Endodermal cell (in vitro differentiated cells): ENCODE measurements at regions not wholly inside any gene's neighbourhood (a gene's known extent, or its start where the extent isn't known, plus 50 kb on each side); places are given as distances from the start of the nearest gene placed in this dataset.

Experiments
- DNase-seq: peaks from one replicate; pipeline ENCODE4 v3.0.0-alpha.2; 2017
- H3K27ac ChIP-seq: 2 replicates; pipeline ENCODE4 v1.5.1; 2013; ENCODE audit warnings: mild to moderate bottlenecking, low read depth, low read length, moderate library complexity
- H3K27me3 ChIP-seq: 2 replicates; pipeline ENCODE4 v1.6.1; 2013; ENCODE audit warnings: mild to moderate bottlenecking, low read length, moderate library complexity; ENCODE audit not compliant: insufficient read depth, control insufficient read depth, poor library complexity, severe bottlenecking
- H3K36me3 ChIP-seq: 2 replicates; pipeline ENCODE4 v1.7.0; 2013; ENCODE audit warnings: mild to moderate bottlenecking, low read length, moderate library complexity; ENCODE audit not compliant: control insufficient read depth, insufficient read depth
- H3K4me1 ChIP-seq: one replicate; pipeline ENCODE4 v1.7.0; 2013; ENCODE audit warnings: low read length; ENCODE audit not compliant: control insufficient read depth, insufficient read depth
- H3K4me3 ChIP-seq: 2 replicates; pipeline ENCODE4 v1.5.1; 2013; ENCODE audit warnings: mild to moderate bottlenecking, low read length, moderate library complexity
- H3K9ac ChIP-seq: 2 replicates; pipeline ENCODE4 v1.6.1; 2013; ENCODE audit warnings: mild to moderate bottlenecking, low read length, moderate library complexity; ENCODE audit not compliant: poor library complexity, severe bottlenecking; ENCODE audit errors: extremely low read depth
- H3K9me3 ChIP-seq: 2 replicates; pipeline ENCODE4 v1.6.1; 2013; ENCODE audit warnings: mild to moderate bottlenecking, low read length, moderate library complexity; ENCODE audit not compliant: control insufficient read depth
- H3K27ac Mint-ChIP-seq: 2 replicates; pipeline ENCODE4 v1.8.0; 2020; ENCODE audit warnings: mixed read lengths
- H3K27me3 Mint-ChIP-seq: 2 replicates; pipeline ENCODE4 v1.8.0; 2021; ENCODE audit warnings: mild to moderate bottlenecking, mixed read lengths; ENCODE audit not compliant: insufficient read depth
- H3K36me3 Mint-ChIP-seq: 2 replicates; pipeline ENCODE4 v1.8.0; 2020; ENCODE audit warnings: low read depth, mixed read lengths
- H3K4me1 Mint-ChIP-seq: 2 replicates; pipeline ENCODE4 v1.8.0; 2020; ENCODE audit warnings: mixed read lengths
- H3K4me3 Mint-ChIP-seq: 2 replicates; pipeline ENCODE4 v1.8.0; 2020; ENCODE audit warnings: mild to moderate bottlenecking, moderate library complexity, mixed read lengths
- H3K9me3 Mint-ChIP-seq: 2 replicates; pipeline ENCODE4 v1.8.0; 2020; ENCODE audit warnings: mild to moderate bottlenecking, mixed read lengths
- WGBS, 2 experiments: methylation state at CpG; one replicate each; pipeline versions ENCODE4 v1.1.5 to v1.1.7; 2013; ENCODE audit warnings: missing lambda C conversion rate in 2 of 2, mixed read lengths in 1 of 2; ENCODE audit not compliant: insufficient coverage in 1 of 2, insufficient read length in 1 of 2; 5-methylcytosine and 5-hydroxymethylcytosine counted together
- TF ChIP-seq, protein P1 (sequence below): fragments of 200-600 bp; sonication (generic); conservative IDR thresholded peaks from 2 replicates; pipeline ENCODE4 v1.5.0; 2021; ENCODE audit warnings: antibody characterized with exemption, mild to moderate bottlenecking

GRCh38 chr2:157164370-157164769 lies 93.1 kb upstream of the GALNT5 start:
- no peaks in the 10 kb centered on the region for H3K4me1 ChIP-seq
- Mint-ChIP-seq H3K4me1 (no peaks in the 10 kb centered on the region), H3K4me3 (no peak overlapping the region), H3K36me3 (no peaks in the 10 kb centered on the region), H3K9me3 (no peaks in the 10 kb centered on the region), H3K27me3 (no peaks in the 10 kb centered on the region), H3K27ac (no peak overlapping the region)
- DNase-seq: no peak
- no peaks in the 10 kb centered on the region for H3K27me3 ChIP-seq
- TF ChIP-seq, protein P1, sequence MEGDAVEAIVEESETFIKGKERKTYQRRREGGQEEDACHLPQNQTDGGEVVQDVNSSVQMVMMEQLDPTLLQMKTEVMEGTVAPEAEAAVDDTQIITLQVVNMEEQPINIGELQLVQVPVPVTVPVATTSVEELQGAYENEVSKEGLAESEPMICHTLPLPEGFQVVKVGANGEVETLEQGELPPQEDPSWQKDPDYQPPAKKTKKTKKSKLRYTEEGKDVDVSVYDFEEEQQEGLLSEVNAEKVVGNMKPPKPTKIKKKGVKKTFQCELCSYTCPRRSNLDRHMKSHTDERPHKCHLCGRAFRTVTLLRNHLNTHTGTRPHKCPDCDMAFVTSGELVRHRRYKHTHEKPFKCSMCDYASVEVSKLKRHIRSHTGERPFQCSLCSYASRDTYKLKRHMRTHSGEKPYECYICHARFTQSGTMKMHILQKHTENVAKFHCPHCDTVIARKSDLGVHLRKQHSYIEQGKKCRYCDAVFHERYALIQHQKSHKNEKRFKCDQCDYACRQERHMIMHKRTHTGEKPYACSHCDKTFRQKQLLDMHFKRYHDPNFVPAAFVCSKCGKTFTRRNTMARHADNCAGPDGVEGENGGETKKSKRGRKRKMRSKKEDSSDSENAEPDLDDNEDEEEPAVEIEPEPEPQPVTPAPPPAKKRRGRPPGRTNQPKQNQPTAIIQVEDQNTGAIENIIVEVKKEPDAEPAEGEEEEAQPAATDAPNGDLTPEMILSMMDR: no peak
- H3K27ac ChIP-seq: no peak overlapping the region
- no peak overlapping the region for H3K4me3 ChIP-seq
- H3K9me3 ChIP-seq: no peaks in the 10 kb centered on the region
- no peak overlapping the region for H3K9ac ChIP-seq
- WGBS, 2 experiments: 80 to 87% methylated on average over 1 to 5 of the region's 5 CpGs
- H3K36me3 ChIP-seq: no peaks in the 10 kb centered on the region

DNA sequence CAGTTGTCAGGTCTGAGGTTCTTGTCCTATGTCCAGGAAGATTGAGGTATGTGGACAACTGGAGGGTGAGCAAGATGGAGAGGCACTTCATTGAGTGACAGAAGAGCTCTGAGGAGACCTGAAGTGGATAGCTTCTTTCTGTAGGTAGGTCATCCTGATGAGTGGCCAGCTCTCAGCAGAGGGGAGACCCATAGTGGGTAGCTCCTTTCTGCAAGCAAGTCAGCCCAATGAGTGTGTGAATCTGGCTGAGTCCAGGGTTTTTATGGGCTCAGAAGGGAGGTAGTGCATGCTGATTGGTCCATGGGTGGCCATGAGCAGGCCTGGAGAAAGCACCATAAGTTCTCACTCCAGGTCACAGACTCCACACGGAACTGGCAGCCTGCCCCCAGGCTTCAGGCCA lies 92.6 kb upstream of the GALNT5 start:
- no peaks in the 10 kb centered on the region for H3K27me3 Mint-ChIP-seq
- H3K4me1 Mint-ChIP-seq: no peaks in the 10 kb centered on the region
- H3K27ac Mint-ChIP-seq: no peak overlapping the region
- H3K9me3 Mint-ChIP-seq: no peaks in the 10 kb centered on the region
- Histone ChIP-seq H3K4me3 (no peak overlapping the region), H3K27ac (no peak overlapping the region), H3K9ac (no peak overlapping the region), H3K4me1 (no peaks in the 10 kb centered on the region), H3K9me3 (no peaks in the 10 kb centered on the region), H3K27me3 (no peaks in the 10 kb centered on the region), H3K36me3 (no peaks in the 10 kb centered on the region)
- WGBS, 2 experiments: 100% methylated on average over 1 of the region's 1 CpG
- TF ChIP-seq, protein P1: no peak
- H3K4me3 Mint-ChIP-seq: no peak overlapping the region
- no peak for DNase-seq
- no peaks in the 10 kb centered on the region for H3K36me3 Mint-ChIP-seq

GRCh38 chr2:157168501-157168900 lies 89.0 kb upstream of the GALNT5 start:
- Histone ChIP-seq H3K4me1 (no peaks in the 10 kb centered on the region), H3K9ac (no peak overlapping the region), H3K27ac (no peak overlapping the region), H3K36me3 (no peaks in the 10 kb centered on the region), H3K9me3 (no peaks in the 10 kb centered on the region), H3K4me3 (no peak overlapping the region), H3K27me3 (no peaks in the 10 kb centered on the region)
- WGBS, 2 experiments: 92 to 100% methylated on average over 1 to 3 of the region's 3 CpGs
- H3K4me1 Mint-ChIP-seq: no peaks in the 10 kb centered on the region
- H3K36me3 Mint-ChIP-seq: no peaks in the 10 kb centered on the region
- H3K9me3 Mint-ChIP-seq: no peaks in the 10 kb centered on the region
- DNase-seq: no peak
- H3K27ac Mint-ChIP-seq: no peak overlapping the region
- H3K4me3 Mint-ChIP-seq: no peak overlapping the region
- no peaks in the 10 kb centered on the region for H3K27me3 Mint-ChIP-seq
- TF ChIP-seq, protein P1: no peak
